Coronary artery (tissue), 2 donors: ENCODE measurements at regions not wholly inside any gene's neighbourhood (a gene's known extent, or its start where the extent isn't known, plus 50 kb on each side); places are given as distances from the start of the nearest gene placed in this dataset.

Source experiments
- DNase-seq: peaks from one replicate; pipeline ENCODE4 v3.0.0-alpha.2; 2017; ENCODE audit warnings: low spot score
- H3K27ac ChIP-seq, 2 donors: fragments of 200-600 bp; sonication (generic); one replicate each; pipeline ENCODE4 v1.5.1; 2016 to 2019
- H3K4me3 ChIP-seq: fragments of 200-600 bp; sonication (generic); 2 replicates; pipeline ENCODE4 v1.5.1; 2016; ENCODE audit warnings: mild to moderate bottlenecking, moderate library complexity
- CTCF ChIP-seq: fragments of 200-600 bp; sonication (generic); IDR thresholded peaks from one replicate; pipeline ENCODE4 v1.5.1; 2019; ENCODE audit warnings: antibody characterized with exemption

- no peak overlapping the region for H3K4me3 ChIP-seq
- H3K27ac ChIP-seq: no peak overlapping the region
- DNase-seq: no peak
- TF ChIP-seq CTCF: no peak
These were observed 253.8 kb downstream of the QDPR start for GRCh38 chr4:17258106-17258505.

DNA sequence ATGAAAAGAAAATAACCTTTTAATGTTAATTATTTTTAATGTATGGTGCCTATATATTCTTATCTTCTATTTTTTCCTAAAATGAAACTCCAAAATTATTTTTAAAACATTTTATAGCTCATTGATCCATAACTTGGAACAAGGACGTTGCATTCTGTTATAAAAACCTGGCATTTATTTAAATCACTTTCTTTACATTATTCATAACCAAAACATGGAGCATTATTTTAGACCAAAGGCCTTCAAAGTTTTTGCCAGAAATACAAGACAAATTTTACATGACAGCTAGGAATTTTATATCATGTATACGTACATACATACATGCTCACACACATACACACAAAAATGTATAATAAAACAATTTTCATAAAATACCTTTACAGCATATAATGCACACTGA lies 259.8 kb downstream of the QDPR start:
- Histone ChIP-seq H3K4me3 (no peak overlapping the region), H3K27ac (no peak overlapping the region)
- TF ChIP-seq CTCF: no peak
- DNase-seq: no peak

- H3K27ac ChIP-seq: no peak overlapping the region
- no peak for DNase-seq
- no peak for TF ChIP-seq CTCF
- H3K4me3 ChIP-seq: no peak overlapping the region
These were observed 260.8 kb downstream of the QDPR start for GRCh38 chr4:17251101-17251500.

DNA sequence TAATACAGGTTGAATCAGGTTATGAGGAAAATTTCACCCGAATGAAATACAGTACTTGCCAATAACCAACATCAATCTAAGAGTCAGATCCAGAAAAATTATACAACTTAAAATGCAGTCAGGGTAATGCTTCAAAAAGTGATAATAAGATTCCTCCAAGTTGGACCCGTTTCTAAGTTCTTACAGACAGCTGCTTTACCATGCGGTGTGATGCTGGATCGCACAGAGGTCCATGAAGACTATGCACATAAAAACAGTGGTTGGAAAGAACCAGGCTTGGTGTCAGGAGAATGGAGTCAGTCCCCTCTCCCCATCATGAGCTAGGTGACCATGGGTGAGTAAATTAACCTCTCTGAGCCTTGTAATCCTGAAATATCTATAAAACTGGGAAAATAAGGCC lies 261.3 kb downstream of the QDPR start:
- Histone ChIP-seq H3K27ac (no peak overlapping the region), H3K4me3 (no peak overlapping the region)
- no peak for DNase-seq
- no peak for TF ChIP-seq CTCF

DNA sequence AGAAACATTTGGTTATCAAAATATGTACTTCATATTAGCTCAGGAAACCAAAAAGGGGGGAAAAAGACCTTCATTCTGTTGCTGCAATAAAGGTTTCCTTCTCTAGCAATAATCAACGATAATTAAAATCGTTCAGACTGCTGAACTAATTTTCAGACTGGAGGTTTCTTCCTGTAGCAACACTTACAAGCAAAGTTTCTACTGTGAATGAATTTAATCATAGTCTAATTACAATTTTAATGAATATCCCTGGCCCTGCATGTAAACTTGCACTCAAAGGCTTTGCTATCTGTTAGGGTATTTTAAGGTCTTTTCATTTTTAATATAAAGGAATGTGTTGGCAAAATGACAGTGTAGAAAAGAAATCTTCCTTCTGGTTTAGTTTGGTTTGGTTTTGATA lies 265.2 kb downstream of the QDPR start:
- no peak for TF ChIP-seq CTCF
- no peak overlapping the region for H3K27ac ChIP-seq
- no peak for DNase-seq
- no peak overlapping the region for H3K4me3 ChIP-seq

GRCh38 chr4:17241835-17242234 lies 270.1 kb downstream of the QDPR start:
- TF ChIP-seq CTCF: no peak
- H3K4me3 ChIP-seq: no peak overlapping the region
- no peak overlapping the region for H3K27ac ChIP-seq

DNA sequence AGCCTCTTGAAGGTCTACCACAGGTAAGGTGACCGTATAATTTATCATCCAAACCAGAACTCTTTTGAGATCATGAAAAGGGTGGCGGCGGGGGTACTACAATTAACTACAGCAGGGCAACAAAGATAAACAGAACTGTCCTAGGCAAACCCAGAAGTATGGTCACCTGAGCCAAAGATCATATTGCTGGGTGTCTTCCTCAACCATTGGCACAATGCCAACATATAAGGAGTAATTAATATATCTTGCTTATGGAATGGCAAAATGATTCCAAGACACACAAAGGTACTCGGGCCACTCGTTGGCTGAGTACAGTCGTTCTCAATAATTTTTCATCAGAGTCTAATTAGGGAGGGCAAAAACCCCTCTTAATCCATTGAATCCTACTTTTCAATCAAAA lies 273.3 kb downstream of the QDPR start:
- DNase-seq: no peak
- Histone ChIP-seq H3K4me3 (no peak overlapping the region), H3K27ac (no peak overlapping the region)
- no peak for TF ChIP-seq CTCF

More at GRCh38 chr4:17241835-17242234, 270.1 kb downstream of the QDPR start:
- no peak for DNase-seq
